Small intestine (tissue), 7 donors: ENCODE measurements at regions not wholly inside any gene's neighbourhood (a gene's known extent, or its start where the extent isn't known, plus 50 kb on each side); places are given as distances from the start of the nearest gene placed in this dataset.
A peak's percentile ranks its signal among the peaks of the same experiment; 100 is the strongest.

ENCODE experiments used
- DNase-seq, 2 donors: peaks; one replicate each; pipeline versions ENCODE4 v3.0.0 to v3.0.0-alpha.2; 2013
- FAIRE-seq: peaks from 2 replicates; lab custom pipeline; 2012; peaks lifted over from hg19 to GRCh38; lab: Jason Lieb, UNC
- H3K27ac ChIP-seq, 3 donors: one replicate each; pipeline ENCODE4 v1.5.1; 2013; ENCODE audit warnings: low read length in 2 of 3, mild to moderate bottlenecking in 2 of 3, control low read depth in 1 of 3, inconsistent platforms in 1 of 3, low read depth in 1 of 3, moderate library complexity in 1 of 3
- H3K27me3 ChIP-seq, 3 donors: one replicate each; pipeline ENCODE4 v1.6.1; 2013; ENCODE audit warnings: low read length in 3 of 3, inconsistent platforms in 1 of 3; ENCODE audit not compliant: control insufficient read depth in 3 of 3, insufficient read depth in 3 of 3
- H3K36me3 ChIP-seq, 3 donors: one replicate each; pipeline ENCODE4 v1.6.1; 2013; ENCODE audit warnings: low read length in 3 of 3, inconsistent platforms in 1 of 3, low read depth in 1 of 3, mild to moderate bottlenecking in 1 of 3, moderate library complexity in 1 of 3; ENCODE audit not compliant: control insufficient read depth in 3 of 3, insufficient read depth in 2 of 3
- H3K4me1 ChIP-seq, 3 donors: one replicate each; pipeline ENCODE4 v1.6.1; 2013; ENCODE audit warnings: low read length in 2 of 3, inconsistent platforms in 1 of 3, low read depth in 1 of 3, mild to moderate bottlenecking in 1 of 3, moderate library complexity in 1 of 3; ENCODE audit not compliant: control insufficient read depth in 3 of 3, insufficient read depth in 2 of 3
- H3K4me3 ChIP-seq, 3 donors: one replicate each; pipeline ENCODE4 v1.5.1; 2013; ENCODE audit warnings: low read length in 3 of 3, control low read depth in 1 of 3, inconsistent platforms in 1 of 3, low read depth in 1 of 3, mild to moderate bottlenecking in 1 of 3, moderate library complexity in 1 of 3
- H3K9me3 ChIP-seq, 2 donors: one replicate each; pipeline ENCODE4 v1.6.1; 2013; ENCODE audit warnings: low read depth in 1 of 2, low read length in 1 of 2; ENCODE audit not compliant: control insufficient read depth in 2 of 2, insufficient read depth in 1 of 2
- WGBS, 3 donors: extraction: QIAGEN DNeasy Blood & Tissue Kit; methylation state at CpG; one replicate each; pipeline ENCODE4 v1.1.7; 2013; 5-methylcytosine and 5-hydroxymethylcytosine counted together
- donor health status: healthy with polysubstance abuse.
- donor health status: control.
- donor health status: control.
- donor health status: Bipolar disorder and iron deficiency.
- donor health status: healthy.

GRCh38 chr12:88946372-88946997, 366.2 kb upstream of the KITLG start:
- Histone ChIP-seq H3K4me1 (peaks cover 0 to 3% (median 0%) of the 10 kb centered on the region in 3 donors), H3K36me3 (no peaks in the 10 kb centered on the region), H3K9me3 (no peaks in the 10 kb centered on the region), H3K27ac (no peak overlapping the region), H3K27me3 (no peaks in the 10 kb centered on the region), H3K4me3 (no peak overlapping the region)
- FAIRE-seq (no peak), DNase-seq (no peak)
- 48 to 79% (median 56%) methylated on average over 5 of the region's 5 CpGs for WGBS, 3 donors

GRCh38 chr12:88945051-88945732, 364.9 kb upstream of the KITLG start:
- DNase-seq (no peak), FAIRE-seq (no peak)
- Histone ChIP-seq H3K27ac (no peak overlapping the region), H3K36me3 (no peaks in the 10 kb centered on the region), H3K9me3 (peaks cover 0 to 3% of the 10 kb centered on the region in 2 donors), H3K4me1 (peaks cover 0 to 3% (median 0%) of the 10 kb centered on the region in 3 donors), H3K27me3 (no peaks in the 10 kb centered on the region), H3K4me3 (no peak overlapping the region)
- 66 to 74% (median 68%) methylated on average over 3 of the region's 3 CpGs for WGBS, 3 donors

- DNase-seq: no peak
Observed at GRCh38 chr12:88944397-88944796, 364.1 kb upstream of the KITLG start.

GRCh38 chr12:88940854-88941253, 360.6 kb upstream of the KITLG start:
- H3K36me3 ChIP-seq: no peaks in the 10 kb centered on the region
- H3K27me3 ChIP-seq: no peaks in the 10 kb centered on the region
- no peak overlapping the region for H3K27ac ChIP-seq
- no peak overlapping the region for H3K4me3 ChIP-seq
- H3K4me1 ChIP-seq: peaks cover 0 to 1% (median 0%) of the 10 kb centered on the region in 3 donors
- peaks cover 0 to 3% of the 10 kb centered on the region in 2 donors for H3K9me3 ChIP-seq
- 13 to 68% (median 47%) methylated on average over 2 of the region's 2 CpGs for WGBS, 3 donors
- DNase-seq (no peak), FAIRE-seq (no peak)

More at GRCh38 chr12:88944397-88944796, 364.1 kb upstream of the KITLG start:
- FAIRE-seq: no peak
- H3K36me3 ChIP-seq: no peaks in the 10 kb centered on the region
- peaks cover 0 to 3% (median 0%) of the 10 kb centered on the region in 3 donors for H3K4me1 ChIP-seq
- H3K4me3 ChIP-seq: no peak overlapping the region
- 52 to 55% (median 55%) methylated on average over 3 of the region's 3 CpGs for WGBS, 3 donors
- H3K27ac ChIP-seq: no peak overlapping the region
- no peaks in the 10 kb centered on the region for H3K27me3 ChIP-seq
- peaks cover 0 to 3% of the 10 kb centered on the region in 2 donors for H3K9me3 ChIP-seq

- 78 to 82% (median 80%) methylated on average over 3 of the region's 3 CpGs for WGBS, 3 donors
- Histone ChIP-seq H3K9me3 (peaks cover 0 to 1% of the 10 kb centered on the region in 2 donors), H3K4me1 (peaks cover 1 to 21% (median 5%) of the 10 kb centered on the region in 3 donors), H3K4me3 (no peak overlapping the region), H3K36me3 (no peaks in the 10 kb centered on the region), H3K27ac (no peak overlapping the region), H3K27me3 (no peaks in the 10 kb centered on the region)
- DNase-seq (no peak), FAIRE-seq (no peak)
Observed at GRCh38 chr12:88935856-88936255, 355.6 kb upstream of the KITLG start.

- Histone ChIP-seq H3K4me1 (peaks cover 1 to 21% (median 5%) of the 10 kb centered on the region in 3 donors), H3K4me3 (peak overlapping the region in 1 of 3 donors; percentile 4), H3K9me3 (no peaks in the 10 kb centered on the region), H3K36me3 (no peaks in the 10 kb centered on the region), H3K27me3 (no peaks in the 10 kb centered on the region), H3K27ac (peak overlapping the region in 1 of 3 donors; percentile 51)
- DNase-seq (peak; percentile 72 to 87), FAIRE-seq (peak; percentile 87)
- WGBS, 3 donors: 34 to 67% (median 54%) methylated on average over 3 of the region's 3 CpGs
Observed at GRCh38 chr12:88934163-88934747, 354.0 kb upstream of the KITLG start.

- FAIRE-seq (no peak), DNase-seq (peak; percentile 69 to 81)
- H3K4me1 ChIP-seq: peaks cover 1 to 24% (median 5%) of the 10 kb centered on the region in 3 donors
- no peaks in the 10 kb centered on the region for H3K36me3 ChIP-seq
- no peaks in the 10 kb centered on the region for H3K9me3 ChIP-seq
- H3K27ac ChIP-seq: no peak overlapping the region
- H3K27me3 ChIP-seq: no peaks in the 10 kb centered on the region
- 9 to 57% (median 25%) methylated on average over 2 of the region's 2 CpGs for WGBS, 3 donors
- no peak overlapping the region for H3K4me3 ChIP-seq
Observed at GRCh38 chr12:88932457-88932856, 352.2 kb upstream of the KITLG start.

GRCh38 chr12:88931598-88931997, 351.3 kb upstream of the KITLG start:
- no peaks in the 10 kb centered on the region for H3K9me3 ChIP-seq
- no peak overlapping the region for H3K27ac ChIP-seq
- no peaks in the 10 kb centered on the region for H3K27me3 ChIP-seq
- WGBS, 3 donors: 12 to 58% (median 29%) methylated on average over 3 of the region's 3 CpGs
- H3K4me1 ChIP-seq: peaks cover 2 to 28% (median 6%) of the 10 kb centered on the region in 3 donors
- H3K36me3 ChIP-seq: no peaks in the 10 kb centered on the region
- DNase-seq (peak in 1 of 2 donors; percentile 28), FAIRE-seq (no peak)
- no peak overlapping the region for H3K4me3 ChIP-seq
